ENCODE measurements at regions not wholly inside any gene's neighbourhood (a gene's known extent, or its start where the extent isn't known, plus 50 kb on each side); places are given as distances from the start of the nearest gene placed in this dataset.

DNA sequence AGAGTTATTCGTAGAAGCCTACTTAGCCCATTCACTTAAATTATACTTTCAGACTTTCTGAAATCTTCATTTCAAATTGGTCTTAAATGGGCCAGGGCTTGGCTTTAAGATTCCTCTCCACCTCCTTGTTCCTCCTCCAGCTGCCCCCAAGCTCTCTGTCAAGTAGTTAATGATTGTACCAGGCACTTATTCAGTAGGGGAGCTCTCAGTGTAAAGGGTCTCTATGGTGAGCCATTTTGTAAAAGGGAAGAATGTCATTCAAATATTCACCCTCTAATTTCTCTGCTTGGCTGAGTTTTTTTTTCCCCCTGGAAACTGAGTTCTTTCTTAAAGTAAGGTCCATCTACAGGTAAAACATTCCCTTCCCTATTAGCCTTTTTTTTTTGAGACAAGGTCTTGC is 96.6 kb downstream of the SUDS3 start (continued):
- TF ChIP-seq, protein P1, sequence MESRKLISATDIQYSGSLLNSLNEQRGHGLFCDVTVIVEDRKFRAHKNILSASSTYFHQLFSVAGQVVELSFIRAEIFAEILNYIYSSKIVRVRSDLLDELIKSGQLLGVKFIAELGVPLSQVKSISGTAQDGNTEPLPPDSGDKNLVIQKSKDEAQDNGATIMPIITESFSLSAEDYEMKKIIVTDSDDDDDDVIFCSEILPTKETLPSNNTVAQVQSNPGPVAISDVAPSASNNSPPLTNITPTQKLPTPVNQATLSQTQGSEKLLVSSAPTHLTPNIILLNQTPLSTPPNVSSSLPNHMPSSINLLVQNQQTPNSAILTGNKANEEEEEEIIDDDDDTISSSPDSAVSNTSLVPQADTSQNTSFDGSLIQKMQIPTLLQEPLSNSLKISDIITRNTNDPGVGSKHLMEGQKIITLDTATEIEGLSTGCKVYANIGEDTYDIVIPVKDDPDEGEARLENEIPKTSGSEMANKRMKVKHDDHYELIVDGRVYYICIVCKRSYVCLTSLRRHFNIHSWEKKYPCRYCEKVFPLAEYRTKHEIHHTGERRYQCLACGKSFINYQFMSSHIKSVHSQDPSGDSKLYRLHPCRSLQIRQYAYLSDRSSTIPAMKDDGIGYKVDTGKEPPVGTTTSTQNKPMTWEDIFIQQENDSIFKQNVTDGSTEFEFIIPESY (IDR thresholded peaks at IDR 0.05), result no peak
- TF ChIP-seq RXRA (IDR thresholded peaks at IDR 0.05) (no peak), TAF1 (conservative IDR thresholded peaks at IDR 0.05) (no peak), GABPA (IDR thresholded peaks at IDR 0.05 in 1 of 2, conservative IDR thresholded peaks at IDR 0.05 in 1 of 2) (no peak), NR2F2 (IDR thresholded peaks at IDR 0.05) (no peak)
- TF ChIP-seq, protein P2, sequence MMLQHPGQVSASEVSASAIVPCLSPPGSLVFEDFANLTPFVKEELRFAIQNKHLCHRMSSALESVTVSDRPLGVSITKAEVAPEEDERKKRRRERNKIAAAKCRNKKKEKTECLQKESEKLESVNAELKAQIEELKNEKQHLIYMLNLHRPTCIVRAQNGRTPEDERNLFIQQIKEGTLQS (IDR thresholded peaks at IDR 0.05), result no peak

DNA sequence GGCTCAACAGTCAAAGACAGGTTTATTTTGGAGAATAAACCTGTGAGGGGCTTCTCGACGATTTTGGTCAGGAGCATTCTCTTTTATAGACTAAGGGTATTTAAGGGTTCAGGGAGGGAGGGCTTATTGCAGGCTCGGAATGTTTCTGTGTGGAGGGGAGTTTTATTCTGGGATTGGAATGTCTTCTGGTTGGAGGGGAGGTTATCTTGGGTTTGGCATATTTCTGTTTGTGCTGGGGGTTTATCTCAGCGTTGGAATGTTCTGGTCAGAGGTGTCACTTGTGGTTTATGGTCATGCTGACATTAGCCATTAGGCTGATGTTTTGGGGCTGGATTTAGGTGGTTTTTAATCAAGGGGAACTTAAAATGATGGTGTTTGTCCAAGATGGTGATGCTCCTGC is 103.9 kb downstream of the SUDS3 start:
- H3K27ac ChIP-seq (ENCODE audit: low read depth in 1 of 2, low read length in 2 of 2), result no peak overlapping the region
- H3K36me3 ChIP-seq (ENCODE audit: control insufficient read depth in 4 of 4, insufficient read depth in 3 of 4, low read depth in 1 of 4, low read length in 3 of 4), result no peaks in the 10 kb centered on the region
- no peak overlapping the region for H3K9ac ChIP-seq (ENCODE audit: low read depth in 1 of 2, low read length in 2 of 2)
- TF ChIP-seq SP1 (IDR thresholded peaks at IDR 0.05) (no peak), RAD21 (IDR thresholded peaks at IDR 0.05) (no peak), NR2F2 (IDR thresholded peaks at IDR 0.05) (no peak), EGR1 (IDR thresholded peaks at IDR 0.05; ENCODE audit: low read depth in 2 of 2) (no peak), HNF4G (IDR thresholded peaks at IDR 0.05) (no peak), YY1 (IDR thresholded peaks at IDR 0.05) (no peak), RXRA (IDR thresholded peaks at IDR 0.05) (no peak), HNF4A (conservative IDR thresholded peaks at IDR 0.05) (no peak), FOXA1 (IDR thresholded peaks at IDR 0.05) (no peak), GABPA (IDR thresholded peaks at IDR 0.05 in 1 of 2, conservative IDR thresholded peaks at IDR 0.05 in 1 of 2) (no peak), TAF1 (conservative IDR thresholded peaks at IDR 0.05) (no peak), FOXA2 (IDR thresholded peaks at IDR 0.05) (no peak), JUND (IDR thresholded peaks at IDR 0.05) (no peak)
- TF ChIP-seq, protein P3, sequence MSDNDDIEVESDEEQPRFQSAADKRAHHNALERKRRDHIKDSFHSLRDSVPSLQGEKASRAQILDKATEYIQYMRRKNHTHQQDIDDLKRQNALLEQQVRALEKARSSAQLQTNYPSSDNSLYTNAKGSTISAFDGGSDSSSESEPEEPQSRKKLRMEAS (IDR thresholded peaks at IDR 0.05), result no peak
- TF ChIP-seq, protein P1 (IDR thresholded peaks at IDR 0.05), result no peak
- TF ChIP-seq, protein P2 (IDR thresholded peaks at IDR 0.05), result no peak
- TF ChIP-seq, protein P4, sequence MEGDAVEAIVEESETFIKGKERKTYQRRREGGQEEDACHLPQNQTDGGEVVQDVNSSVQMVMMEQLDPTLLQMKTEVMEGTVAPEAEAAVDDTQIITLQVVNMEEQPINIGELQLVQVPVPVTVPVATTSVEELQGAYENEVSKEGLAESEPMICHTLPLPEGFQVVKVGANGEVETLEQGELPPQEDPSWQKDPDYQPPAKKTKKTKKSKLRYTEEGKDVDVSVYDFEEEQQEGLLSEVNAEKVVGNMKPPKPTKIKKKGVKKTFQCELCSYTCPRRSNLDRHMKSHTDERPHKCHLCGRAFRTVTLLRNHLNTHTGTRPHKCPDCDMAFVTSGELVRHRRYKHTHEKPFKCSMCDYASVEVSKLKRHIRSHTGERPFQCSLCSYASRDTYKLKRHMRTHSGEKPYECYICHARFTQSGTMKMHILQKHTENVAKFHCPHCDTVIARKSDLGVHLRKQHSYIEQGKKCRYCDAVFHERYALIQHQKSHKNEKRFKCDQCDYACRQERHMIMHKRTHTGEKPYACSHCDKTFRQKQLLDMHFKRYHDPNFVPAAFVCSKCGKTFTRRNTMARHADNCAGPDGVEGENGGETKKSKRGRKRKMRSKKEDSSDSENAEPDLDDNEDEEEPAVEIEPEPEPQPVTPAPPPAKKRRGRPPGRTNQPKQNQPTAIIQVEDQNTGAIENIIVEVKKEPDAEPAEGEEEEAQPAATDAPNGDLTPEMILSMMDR (IDR thresholded peaks at IDR 0.05; ENCODE audit: low read depth, low read length, missing input control), result no peak
- TF ChIP-seq, protein P5, sequence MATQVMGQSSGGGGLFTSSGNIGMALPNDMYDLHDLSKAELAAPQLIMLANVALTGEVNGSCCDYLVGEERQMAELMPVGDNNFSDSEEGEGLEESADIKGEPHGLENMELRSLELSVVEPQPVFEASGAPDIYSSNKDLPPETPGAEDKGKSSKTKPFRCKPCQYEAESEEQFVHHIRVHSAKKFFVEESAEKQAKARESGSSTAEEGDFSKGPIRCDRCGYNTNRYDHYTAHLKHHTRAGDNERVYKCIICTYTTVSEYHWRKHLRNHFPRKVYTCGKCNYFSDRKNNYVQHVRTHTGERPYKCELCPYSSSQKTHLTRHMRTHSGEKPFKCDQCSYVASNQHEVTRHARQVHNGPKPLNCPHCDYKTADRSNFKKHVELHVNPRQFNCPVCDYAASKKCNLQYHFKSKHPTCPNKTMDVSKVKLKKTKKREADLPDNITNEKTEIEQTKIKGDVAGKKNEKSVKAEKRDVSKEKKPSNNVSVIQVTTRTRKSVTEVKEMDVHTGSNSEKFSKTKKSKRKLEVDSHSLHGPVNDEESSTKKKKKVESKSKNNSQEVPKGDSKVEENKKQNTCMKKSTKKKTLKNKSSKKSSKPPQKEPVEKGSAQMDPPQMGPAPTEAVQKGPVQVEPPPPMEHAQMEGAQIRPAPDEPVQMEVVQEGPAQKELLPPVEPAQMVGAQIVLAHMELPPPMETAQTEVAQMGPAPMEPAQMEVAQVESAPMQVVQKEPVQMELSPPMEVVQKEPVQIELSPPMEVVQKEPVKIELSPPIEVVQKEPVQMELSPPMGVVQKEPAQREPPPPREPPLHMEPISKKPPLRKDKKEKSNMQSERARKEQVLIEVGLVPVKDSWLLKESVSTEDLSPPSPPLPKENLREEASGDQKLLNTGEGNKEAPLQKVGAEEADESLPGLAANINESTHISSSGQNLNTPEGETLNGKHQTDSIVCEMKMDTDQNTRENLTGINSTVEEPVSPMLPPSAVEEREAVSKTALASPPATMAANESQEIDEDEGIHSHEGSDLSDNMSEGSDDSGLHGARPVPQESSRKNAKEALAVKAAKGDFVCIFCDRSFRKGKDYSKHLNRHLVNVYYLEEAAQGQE (IDR thresholded peaks at IDR 0.05), result no peak
- 69% methylated on average over 4 of the region's 4 CpGs for WGBS
- no peaks in the 10 kb centered on the region for H3K4me1 ChIP-seq (ENCODE audit: control insufficient read depth in 4 of 4, insufficient read depth in 4 of 4, low read length in 3 of 4)
- H3K27me3 ChIP-seq (ENCODE audit: control insufficient read depth in 4 of 4, insufficient read depth in 4 of 4, low read length in 3 of 4), result no peaks in the 10 kb centered on the region
- no peaks in the 10 kb centered on the region for H3K9me3 ChIP-seq (ENCODE audit: control insufficient read depth in 4 of 4, low read length in 3 of 4)
- no peak for DNase-seq (ENCODE audit: low spot score)
- no peak overlapping the region for H3K4me3 ChIP-seq (ENCODE audit: low read depth in 1 of 3, low read length in 3 of 3)
